ENCODE measurements at regions not wholly inside any gene's neighbourhood (a gene's known extent, or its start where the extent isn't known, plus 50 kb on each side); places are given as distances from the start of the nearest gene placed in this dataset.

- Mint-ChIP-seq H3K36me3 (peaks cover 75% of the 10 kb centered on the region), H3K4me1 (no peaks in the 10 kb centered on the region), H3K9me3 (peaks cover 91% of the 10 kb centered on the region), H3K4me3 (no peak overlapping the region), H3K27me3 (ENCODE audit: low read depth) (no peaks in the 10 kb centered on the region; the same call in none of the 2 replicates), H3K27ac (no peak overlapping the region)
- CTCF ChIA-PET, result no interaction called here
- no peak for DNase-seq (ENCODE audit: low spot score)
- POLR2A ChIA-PET, result no interaction called here
- TF ChIP-seq NR3C1 (CRISPR knock-in tag; conservative IDR thresholded peaks at IDR 0.05; ENCODE audit: low read depth) (no peak), ATF1 (CRISPR knock-in tag; IDR thresholded peaks at IDR 0.05) (no peak), MLX (CRISPR knock-in tag; IDR thresholded peaks at IDR 0.05) (no peak), ZNF219 (CRISPR knock-in tag; IDR thresholded peaks at IDR 0.05; ENCODE audit: borderline replicate concordance) (no peak), GRHL2 (CRISPR knock-in tag; IDR thresholded peaks at IDR 0.05; ENCODE audit: insufficient replicate concordance, severe bottlenecking) (no peak), CDX4 (CRISPR knock-in tag; IDR thresholded peaks at IDR 0.05; ENCODE audit: borderline replicate concordance) (no peak), ZMAT4 (CRISPR knock-in tag; IDR thresholded peaks at IDR 0.05) (no peak), FOXP1 (CRISPR knock-in tag; IDR thresholded peaks at IDR 0.05; ENCODE audit: borderline replicate concordance) (no peak), ATF6 (CRISPR knock-in tag; IDR thresholded peaks at IDR 0.05) (no peak), FOXJ3 (CRISPR knock-in tag; IDR thresholded peaks at IDR 0.05; ENCODE audit: borderline replicate concordance) (no peak)
- no peak for ATAC-seq
Measured at GRCh38 chr12:127334912-127335644, 931.9 kb upstream of the TMEM132C start.

- ChIA-PET POLR2A (no interaction called here), CTCF (no interaction called here)
- H3K9me3 Mint-ChIP-seq, result peaks cover 85% of the 10 kb centered on the region
- no peak overlapping the region for H3K4me3 Mint-ChIP-seq
- no peaks in the 10 kb centered on the region; the same call in none of the 2 replicates for H3K27me3 Mint-ChIP-seq (ENCODE audit: low read depth)
- DNase-seq (ENCODE audit: low spot score) (no peak), ATAC-seq (no peak)
- H3K4me1 Mint-ChIP-seq, result no peaks in the 10 kb centered on the region
- no peak overlapping the region for H3K27ac Mint-ChIP-seq
- H3K36me3 Mint-ChIP-seq, result peaks cover 71% of the 10 kb centered on the region
- TF ChIP-seq FOXP4 (CRISPR knock-in tag; IDR thresholded peaks at IDR 0.05), result no peak
- no peak for TF ChIP-seq ZNF532 (CRISPR knock-in tag; IDR thresholded peaks at IDR 0.05; ENCODE audit: borderline replicate concordance)
- no peak for TF ChIP-seq SMAD4 (CRISPR knock-in tag; IDR thresholded peaks at IDR 0.05)
- TF ChIP-seq EMX1 (CRISPR knock-in tag; IDR thresholded peaks at IDR 0.05), result no peak
- no peak for TF ChIP-seq AR (CRISPR knock-in tag; IDR thresholded peaks at IDR 0.05)
- no peak for TF ChIP-seq ELF4 (CRISPR knock-in tag; IDR thresholded peaks at IDR 0.05; ENCODE audit: low read depth)
- no peak for TF ChIP-seq E2F1 (CRISPR knock-in tag; IDR thresholded peaks at IDR 0.05)
- no peak for TF ChIP-seq ZNF416 (CRISPR knock-in tag; IDR thresholded peaks at IDR 0.05)
- no peak for TF ChIP-seq FOXP1 (CRISPR knock-in tag; IDR thresholded peaks at IDR 0.05; ENCODE audit: borderline replicate concordance)
- TF ChIP-seq MLX (CRISPR knock-in tag; IDR thresholded peaks at IDR 0.05), result no peak
Measured at GRCh38 chr12:127336416-127336815, 930.6 kb upstream of the TMEM132C start.
